T-cell (primary cell): ENCODE measurements at regions not wholly inside any gene's neighbourhood (a gene's known extent, or its start where the extent isn't known, plus 50 kb on each side); places are given as distances from the start of the nearest gene placed in this dataset.

Experiments used
- ATAC-seq, 4 experiments: fragments of 200-7000 bp in 3 of 4; fragments of 150-1000 bp in 1 of 4; cut with Tn5 transposase; replicated peaks in 1 of 4; 1 replicate in 3 of 4; 2 replicates in 1 of 4; pipeline ENCODE4 v1.10.0; 2021; ENCODE audit warnings: moderate library complexity in 3 of 4, mild to moderate bottlenecking in 2 of 4, moderate number of reproducible peaks in 1 of 4
- CTCF ChIA-PET, 2 donors: fragments of 300-600 bp; sonication (Branson Sonifier 250); formaldehyde crosslinking; loops; one replicate each; lab custom pipeline; 2022; ENCODE audit warnings: antibody characterized with exemption in 2 of 2; lab: Charles Lee
- POLR2A ChIA-PET, 2 donors: fragments of 300-600 bp; sonication (Branson Sonifier 250); formaldehyde crosslinking; loops; one replicate each; lab custom pipeline; 2022; ENCODE audit warnings: antibody characterized with exemption in 2 of 2; lab: Charles Lee
- DNase-seq, 35 experiments: peaks; one replicate each; pipeline versions ENCODE4 v3.0.0 to v3.0.0-alpha.2; 2013 to 2023
- H3K27ac ChIP-seq: one replicate; pipeline ENCODE4 v1.5.1; 2013; ENCODE audit warnings: low read length
- H3K27me3 ChIP-seq, 2 experiments: replicated peaks in 1 of 2; 1 replicate in 1 of 2; 2 replicates in 1 of 2; pipeline versions ENCODE4 v1.6.1 to v1.7.0; 2013; ENCODE audit warnings: low read length in 1 of 2, mixed read lengths in 1 of 2; ENCODE audit not compliant: control insufficient read depth in 2 of 2, insufficient read depth in 2 of 2; ENCODE audit errors: extremely low read depth in 1 of 2
- H3K36me3 ChIP-seq, 2 donors: 1 replicate in 1 of 2; 2 replicates in 1 of 2; pipeline versions ENCODE4 v1.6.1 to v1.7.0; 2013; ENCODE audit warnings: low read length in 1 of 2; ENCODE audit not compliant: control insufficient read depth in 2 of 2, insufficient read depth in 1 of 2; ENCODE audit errors: extremely low read depth in 1 of 2
- H3K4me1 ChIP-seq, 2 experiments: 1 replicate in 1 of 2; 2 replicates in 1 of 2; pipeline versions ENCODE4 v1.6.1 to v1.7.0; 2013; ENCODE audit warnings: low read length in 2 of 2, mixed read lengths in 1 of 2; ENCODE audit not compliant: insufficient read depth in 2 of 2, control insufficient read depth in 1 of 2; ENCODE audit errors: extremely low read depth in 1 of 2
- H3K4me3 ChIP-seq, 2 donors: 1 replicate in 1 of 2; 2 replicates in 1 of 2; pipeline versions ENCODE4 v1.5.1 to v1.7.0; 2013; ENCODE audit warnings: mild to moderate bottlenecking in 2 of 2, low read length in 1 of 2, moderate library complexity in 1 of 2; ENCODE audit not compliant: control insufficient read depth in 1 of 2; ENCODE audit errors: extremely low read depth in 1 of 2
- H3K9me3 ChIP-seq: 2 replicates; pipeline ENCODE4 v1.7.0; 2013
- H3K27ac Mint-ChIP-seq, 2 donors: one replicate each; pipeline ENCODE4 v1.8.0; 2020 to 2021; ENCODE audit warnings: mild to moderate bottlenecking in 2 of 2, mixed read lengths in 2 of 2
- H3K27me3 Mint-ChIP-seq, 2 donors: one replicate each; pipeline ENCODE4 v1.8.0; 2021 to 2022; ENCODE audit warnings: mixed read lengths in 2 of 2
- H3K36me3 Mint-ChIP-seq: one replicate; pipeline ENCODE4 v1.8.0; 2021; ENCODE audit warnings: mixed read lengths
- H3K4me1 Mint-ChIP-seq, 3 donors: one replicate each; pipeline ENCODE4 v1.8.0; 2020 to 2022; ENCODE audit warnings: mixed read lengths in 3 of 3, mild to moderate bottlenecking in 1 of 3
- H3K4me3 Mint-ChIP-seq, 3 donors: one replicate each; pipeline ENCODE4 v1.8.0; 2020 to 2022; ENCODE audit warnings: mild to moderate bottlenecking in 3 of 3, mixed read lengths in 3 of 3, moderate library complexity in 3 of 3
- H3K9me3 Mint-ChIP-seq, 3 donors: one replicate each; pipeline ENCODE4 v1.8.0; 2020 to 2022; ENCODE audit warnings: mixed read lengths in 3 of 3
- WGBS: methylation state at CpG from one replicate; pipeline ENCODE4 v1.1.5; 2013; ENCODE audit warnings: missing lambda C conversion rate; ENCODE audit not compliant: insufficient coverage; 5-methylcytosine and 5-hydroxymethylcytosine counted together

GRCh38 chr1:30402031-30402430 lies 321.4 kb downstream of the MATN1 start:
- H3K36me3 Mint-ChIP-seq: no peaks in the 10 kb centered on the region
- H3K9me3 ChIP-seq: no peaks in the 10 kb centered on the region
- no peaks in the 10 kb centered on the region for H3K36me3 ChIP-seq
- no peaks in the 10 kb centered on the region for H3K4me1 ChIP-seq
- H3K4me3 Mint-ChIP-seq: no peak overlapping the region
- ATAC-seq (no peak), DNase-seq (no peak)
- H3K27me3 ChIP-seq: peaks cover 0 to 24% of the 10 kb centered on the region in 2 experiments
- no peak overlapping the region for H3K27ac ChIP-seq
- POLR2A ChIA-PET: no interaction called here
- CTCF ChIA-PET: no interaction called here
- 64% methylated on average over 1 of the region's 2 CpGs for WGBS
- no peak overlapping the region for H3K4me3 ChIP-seq
- no peak overlapping the region for H3K27ac Mint-ChIP-seq
- no peaks in the 10 kb centered on the region for H3K4me1 Mint-ChIP-seq
- peaks cover 11 to 17% of the 10 kb centered on the region in 2 donors for H3K27me3 Mint-ChIP-seq
- no peaks in the 10 kb centered on the region for H3K9me3 Mint-ChIP-seq

GRCh38 chr1:30400507-30400906 lies 322.9 kb downstream of the MATN1 start:
- CTCF ChIA-PET: no interaction called here
- POLR2A ChIA-PET: no interaction called here
- Mint-ChIP-seq H3K36me3 (no peaks in the 10 kb centered on the region), H3K4me3 (no peak overlapping the region), H3K27ac (no peak overlapping the region), H3K9me3 (no peaks in the 10 kb centered on the region), H3K4me1 (no peaks in the 10 kb centered on the region), H3K27me3 (peaks cover 9 to 14% of the 10 kb centered on the region in 2 donors)
- DNase-seq (no peak), ATAC-seq (no peak)
- Histone ChIP-seq H3K27ac (no peak overlapping the region), H3K9me3 (no peaks in the 10 kb centered on the region), H3K36me3 (no peaks in the 10 kb centered on the region), H3K4me3 (no peak overlapping the region), H3K4me1 (no peaks in the 10 kb centered on the region), H3K27me3 (peaks cover 0 to 20% of the 10 kb centered on the region in 2 experiments)
- no CpG with 5 or more reads among the region's 4 CpGs for WGBS

GRCh38 chr1:30399026-30399425 lies 324.4 kb downstream of the MATN1 start:
- ATAC-seq: no peak
- Histone ChIP-seq H3K27ac (no peak overlapping the region), H3K36me3 (no peaks in the 10 kb centered on the region), H3K4me3 (no peak overlapping the region), H3K4me1 (no peaks in the 10 kb centered on the region), H3K9me3 (no peaks in the 10 kb centered on the region), H3K27me3 (peaks cover 0 to 20% of the 10 kb centered on the region in 2 experiments)
- no peak overlapping the region for H3K4me3 Mint-ChIP-seq
- peaks cover 9 to 18% of the 10 kb centered on the region in 2 donors for H3K27me3 Mint-ChIP-seq
- 58% methylated on average over 4 of the region's 7 CpGs for WGBS
- no peaks in the 10 kb centered on the region for H3K9me3 Mint-ChIP-seq
- H3K36me3 Mint-ChIP-seq: no peaks in the 10 kb centered on the region
- ChIA-PET POLR2A (no interaction called here), CTCF (no interaction called here)
- no peak for DNase-seq
- H3K4me1 Mint-ChIP-seq: no peaks in the 10 kb centered on the region
- H3K27ac Mint-ChIP-seq: no peak overlapping the region

- no peak overlapping the region for H3K4me3 Mint-ChIP-seq
- Histone ChIP-seq H3K27me3 (peaks cover 0 to 16% of the 10 kb centered on the region in 2 experiments), H3K4me1 (no peaks in the 10 kb centered on the region), H3K9me3 (no peaks in the 10 kb centered on the region), H3K4me3 (no peak overlapping the region), H3K27ac (no peak overlapping the region), H3K36me3 (no peaks in the 10 kb centered on the region)
- H3K36me3 Mint-ChIP-seq: no peaks in the 10 kb centered on the region
- 87% methylated on average over 5 of the region's 6 CpGs for WGBS
- no peak overlapping the region for H3K27ac Mint-ChIP-seq
- H3K4me1 Mint-ChIP-seq: no peaks in the 10 kb centered on the region
- CTCF ChIA-PET: no interaction called here
- DNase-seq (no peak), ATAC-seq (no peak)
- POLR2A ChIA-PET: no interaction called here
- peaks cover 10 to 18% of the 10 kb centered on the region in 2 donors for H3K27me3 Mint-ChIP-seq
- no peaks in the 10 kb centered on the region for H3K9me3 Mint-ChIP-seq
These were observed 325.8 kb downstream of the MATN1 start for GRCh38 chr1:30397576-30397975.

- peaks cover 12 to 14% of the 10 kb centered on the region in 2 donors for H3K27me3 Mint-ChIP-seq
- POLR2A ChIA-PET: no interaction called here
- peaks cover 0 to 10% of the 10 kb centered on the region in 2 experiments for H3K27me3 ChIP-seq
- no peaks in the 10 kb centered on the region for H3K4me1 ChIP-seq
- H3K4me3 Mint-ChIP-seq: no peak overlapping the region
- ATAC-seq (no peak), DNase-seq (no peak)
- H3K4me3 ChIP-seq: no peak overlapping the region
- no peaks in the 10 kb centered on the region for H3K9me3 ChIP-seq
- no peaks in the 10 kb centered on the region for H3K9me3 Mint-ChIP-seq
- no peak overlapping the region for H3K27ac ChIP-seq
- H3K27ac Mint-ChIP-seq: no peak overlapping the region
- H3K36me3 Mint-ChIP-seq: no peaks in the 10 kb centered on the region
- no peaks in the 10 kb centered on the region for H3K36me3 ChIP-seq
- CTCF ChIA-PET: no interaction called here
- H3K4me1 Mint-ChIP-seq: no peaks in the 10 kb centered on the region
- WGBS: no CpG with 5 or more reads among the region's 2 CpGs
These were observed 327.8 kb downstream of the MATN1 start for GRCh38 chr1:30395631-30396030.

GRCh38 chr1:30388386-30388785 lies 335.0 kb downstream of the MATN1 start:
- CTCF ChIA-PET: no interaction called here
- POLR2A ChIA-PET: no interaction called here
- Mint-ChIP-seq H3K27ac (no peak overlapping the region), H3K27me3 (peaks cover 18 to 47% of the 10 kb centered on the region in 2 donors), H3K9me3 (no peaks in the 10 kb centered on the region), H3K36me3 (no peaks in the 10 kb centered on the region), H3K4me3 (no peak overlapping the region), H3K4me1 (no peaks in the 10 kb centered on the region)
- H3K36me3 ChIP-seq: no peaks in the 10 kb centered on the region
- no peak for ATAC-seq
- H3K27me3 ChIP-seq: peaks cover 0 to 31% of the 10 kb centered on the region in 2 experiments
- H3K4me1 ChIP-seq: no peaks in the 10 kb centered on the region
- H3K27ac ChIP-seq: no peak overlapping the region
- WGBS: 42% methylated on average over 2 of the region's 4 CpGs
- H3K4me3 ChIP-seq: no peak overlapping the region
- no peak for DNase-seq
- no peaks in the 10 kb centered on the region for H3K9me3 ChIP-seq
